Retinal pigment epithelial cell (primary cell): ENCODE measurements at regions not wholly inside any gene's neighbourhood (a gene's known extent, or its start where the extent isn't known, plus 50 kb on each side); places are given as distances from the start of the nearest gene placed in this dataset.

Experiments used
- DNase-seq: peaks from one replicate; pipeline ENCODE4 v3.0.0-alpha.2; 2010; ENCODE audit warnings: low read depth
- H3K4me3 ChIP-seq: 2 replicates; pipeline ENCODE4 v1.5.1; 2011; ENCODE audit warnings: mild to moderate bottlenecking, low read length, control low read depth, moderate library complexity
- CTCF ChIP-seq: conservative IDR thresholded peaks from 2 replicates; pipeline ENCODE4 v1.5.1; 2011; ENCODE audit warnings: low read depth, low read length, control low read depth, inconsistent platforms

- no peak overlapping the region for H3K4me3 ChIP-seq
- DNase-seq = no peak
- TF ChIP-seq CTCF = no peak
Observed at GRCh38 chr6:67889682-67889995, 745.4 kb upstream of the ADGRB3 start.

DNA sequence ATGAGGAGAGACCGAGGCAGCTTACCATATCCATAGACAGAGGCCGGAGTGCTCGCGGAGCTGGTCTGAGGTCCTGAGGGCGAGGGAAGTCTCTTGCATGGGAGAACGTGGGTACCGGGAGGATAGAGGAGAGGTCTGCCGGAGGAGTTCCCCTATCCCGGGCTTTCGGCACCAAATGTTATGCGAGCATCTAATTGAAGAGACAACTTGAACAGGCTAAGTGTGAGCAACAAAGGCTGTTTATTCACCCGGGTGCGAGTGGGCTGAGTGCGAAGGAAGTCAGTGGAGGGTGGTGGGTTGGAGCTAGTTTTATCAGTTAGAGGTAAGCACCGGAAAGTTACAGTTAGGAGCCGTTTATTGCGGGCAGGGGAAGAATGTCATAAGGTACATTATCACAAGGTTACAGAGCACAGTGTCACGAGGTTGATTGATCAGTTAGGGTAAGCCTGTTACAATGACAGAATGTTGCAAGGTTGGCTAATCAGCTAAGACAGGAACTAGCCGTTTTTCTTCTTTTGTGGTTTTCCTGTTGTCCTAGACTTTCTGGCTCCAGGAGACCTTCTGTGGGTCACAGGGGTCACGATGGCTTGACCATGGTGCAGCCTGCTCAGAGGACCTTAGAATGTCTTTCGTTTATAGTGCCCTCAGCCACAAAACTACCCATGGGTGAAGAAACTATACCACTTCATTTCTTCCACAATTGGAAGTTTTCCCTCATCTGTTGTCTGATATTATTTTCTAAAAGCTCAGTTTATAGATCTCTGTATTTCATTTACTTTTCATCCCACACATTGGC, 746.0 kb upstream of the ADGRB3 start:
- H3K4me3 ChIP-seq = no peak overlapping the region
- TF ChIP-seq CTCF = no peak
- no peak for DNase-seq

GRCh38 chr6:67888546-67888885, 746.6 kb upstream of the ADGRB3 start:
- no peak for DNase-seq
- TF ChIP-seq CTCF = no peak
- no peak overlapping the region for H3K4me3 ChIP-seq

- TF ChIP-seq CTCF = no peak
- H3K4me3 ChIP-seq = no peak overlapping the region
- no peak for DNase-seq
Observed at GRCh38 chr6:67887747-67888545, 747.1 kb upstream of the ADGRB3 start.

DNA sequence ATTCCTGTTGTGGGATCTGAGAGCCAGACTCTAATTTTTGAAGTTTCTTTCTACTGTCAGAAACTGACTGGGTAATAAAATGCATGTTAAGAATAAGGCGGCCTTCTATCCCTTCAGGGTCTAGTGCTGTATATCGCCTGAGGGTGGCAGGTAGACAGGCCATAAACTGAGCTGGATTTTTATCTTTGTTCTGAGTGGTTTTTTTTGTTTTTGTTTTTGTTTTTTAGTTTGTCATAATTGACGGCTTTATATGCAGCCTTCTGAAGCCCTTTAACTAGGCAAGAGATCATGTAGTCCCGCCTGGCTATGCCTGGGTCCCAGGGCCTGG, 747.7 kb upstream of the ADGRB3 start:
- no peak for DNase-seq
- no peak overlapping the region for H3K4me3 ChIP-seq
- TF ChIP-seq CTCF = no peak

DNA sequence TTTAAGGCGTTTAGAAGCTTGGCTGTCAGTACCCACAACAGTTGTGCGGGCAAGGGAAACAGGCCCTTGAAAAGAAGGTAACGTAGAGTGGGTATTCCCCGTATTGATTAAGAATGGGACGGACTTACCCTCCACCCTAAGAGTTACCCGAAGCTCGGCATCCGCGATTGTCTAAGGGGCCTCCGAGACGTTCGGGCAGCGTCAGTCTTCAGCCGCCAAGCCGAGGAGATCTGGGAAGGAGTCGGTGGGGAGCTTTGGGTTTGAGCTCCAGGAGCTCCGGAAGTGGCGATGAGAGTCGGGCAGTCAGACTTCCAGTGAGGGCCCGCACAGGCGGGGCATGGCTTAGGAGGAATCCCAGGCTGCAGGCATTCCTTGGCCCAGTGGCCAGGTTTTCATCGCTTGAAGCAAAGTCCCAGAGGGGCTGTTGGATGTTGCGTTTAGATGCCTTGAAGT, 748.2 kb upstream of the ADGRB3 start:
- DNase-seq = no peak
- no peak overlapping the region for H3K4me3 ChIP-seq
- no peak for TF ChIP-seq CTCF
